ENCODE measurements at regions not wholly inside any gene's neighbourhood (a gene's known extent, or its start where the extent isn't known, plus 50 kb on each side); places are given as distances from the start of the nearest gene placed in this dataset.
"Not testable (repeated sequence)": the region's sequence is repeated elsewhere in the genome, so short reads cannot be mapped to it uniquely, and the experiment has no call there.

- no peak for DNase-seq
Measured at GRCh38 chr20:60785785-60786184, 466.3 kb upstream of the CDH4 start.

GRCh38 chr20:60786686-60787217 is 465.3 kb upstream of the CDH4 start:
- no peak for DNase-seq

- no peak for DNase-seq
Measured at GRCh38 chr20:60787276-60787675, 464.8 kb upstream of the CDH4 start.

- DNase-seq = no peak
Measured at GRCh38 chr20:60788070-60788469, 464.0 kb upstream of the CDH4 start.

- DNase-seq = no peak
Measured at GRCh38 chr20:60789399-60789798, 462.7 kb upstream of the CDH4 start.

GRCh38 chr20:60790339-60790738 is 461.7 kb upstream of the CDH4 start:
- DNase-seq = not testable (repeated sequence)

GRCh38 chr20:60791823-60792222 is 460.2 kb upstream of the CDH4 start:
- DNase-seq = no peak

- DNase-seq = no peak
Measured at GRCh38 chr20:60792941-60793340, 459.1 kb upstream of the CDH4 start.

- DNase-seq = no peak
Measured at GRCh38 chr20:60794674-60795073, 457.4 kb upstream of the CDH4 start.

GRCh38 chr20:60795651-60796050 is 456.4 kb upstream of the CDH4 start:
- no peak for DNase-seq

GRCh38 chr20:60800185-60800584 is 451.9 kb upstream of the CDH4 start:
- DNase-seq = no peak

- no peak for DNase-seq
Measured at GRCh38 chr20:60802676-60803075, 449.4 kb upstream of the CDH4 start.

- DNase-seq = no peak
Measured at GRCh38 chr20:60803335-60804055, 448.6 kb upstream of the CDH4 start.

GRCh38 chr20:60804240-60804917 is 447.7 kb upstream of the CDH4 start:
- DNase-seq = no peak

GRCh38 chr20:60804918-60805630 is 447.0 kb upstream of the CDH4 start:
- no peak for DNase-seq

GRCh38 chr20:60806354-60806753 is 445.7 kb upstream of the CDH4 start:
- no peak for DNase-seq

GRCh38 chr20:60806824-60807223 is 445.2 kb upstream of the CDH4 start:
- no peak for DNase-seq

GRCh38 chr20:60808003-60808672 is 443.9 kb upstream of the CDH4 start:
- no peak for DNase-seq

GRCh38 chr20:60808701-60809100 is 443.4 kb upstream of the CDH4 start:
- no peak for DNase-seq

GRCh38 chr20:60810561-60810960 is 441.5 kb upstream of the CDH4 start:
- no peak for DNase-seq

- no peak for DNase-seq
Measured at GRCh38 chr20:60812561-60812960, 439.5 kb upstream of the CDH4 start.

GRCh38 chr20:60813066-60813465 is 439.0 kb upstream of the CDH4 start:
- DNase-seq = no peak

GRCh38 chr20:60815656-60816055 is 436.4 kb upstream of the CDH4 start:
- DNase-seq = no peak

Measured in activated CD4-positive, alpha-beta T cell treated with anti-CD3 and anti-CD28 coated beads for 1 hour (primary cell).